Transverse colon (tissue), 4 donors: ENCODE measurements at regions not wholly inside any gene's neighbourhood (a gene's known extent, or its start where the extent isn't known, plus 50 kb on each side); places are given as distances from the start of the nearest gene placed in this dataset.
"Not testable (repeated sequence)": the region's sequence is repeated elsewhere in the genome, so short reads cannot be mapped to it uniquely, and the experiment has no call there.

Experiments used
- DNase-seq: peaks from one replicate; pipeline ENCODE4 v3.0.0-alpha.2; 2019
- H3K27ac ChIP-seq, 4 donors: fragments of 200-600 bp; sonication (generic); 2 replicates each; pipeline ENCODE4 v1.5.1; 2016 to 2018; ENCODE audit warnings: inconsistent platforms in 4 of 4
- H3K27me3 ChIP-seq: fragments of 200-600 bp; sonication (generic); 2 replicates; pipeline ENCODE4 v1.5.1; 2017; ENCODE audit warnings: inconsistent platforms
- H3K36me3 ChIP-seq, 4 donors: fragments of 200-600 bp; sonication (generic); 2 replicates each; pipeline ENCODE4 v1.5.1; 2017 to 2019; ENCODE audit warnings: inconsistent platforms in 4 of 4
- H3K4me1 ChIP-seq, 4 donors: fragments of 200-600 bp; sonication (generic); 2 replicates each; pipeline ENCODE4 v1.5.1; 2017 to 2020; ENCODE audit warnings: inconsistent platforms in 4 of 4
- H3K4me3 ChIP-seq, 4 donors: fragments of 200-600 bp; sonication (generic); 1 replicate in 1 of 4; 2 replicates in 3 of 4; pipeline versions ENCODE4 v1.5.1 to v1.6.1; 2017 to 2019; ENCODE audit warnings: inconsistent platforms in 4 of 4
- H3K9me3 ChIP-seq, 2 donors: fragments of 200-600 bp; sonication (generic); 2 replicates each; pipeline ENCODE4 v1.5.1; 2017 to 2019; ENCODE audit warnings: inconsistent platforms in 2 of 2
- EP300 ChIP-seq: sonication (generic); formaldehyde crosslinking; IDR thresholded peaks from one replicate; pipeline ENCODE4 v1.6.1; 2017; ENCODE audit warnings: antibody characterized with exemption, low read depth
- POLR2A ChIP-seq: fragments of 450-650 bp; IDR thresholded peaks from one replicate; pipeline ENCODE4 v1.6.1; 2016; ENCODE audit warnings: antibody characterized with exemption, mild to moderate bottlenecking, moderate library complexity
- POLR2AphosphoS5 ChIP-seq, 3 donors: sonication (generic); formaldehyde crosslinking; IDR thresholded peaks; one replicate each; pipeline ENCODE4 v1.6.1; 2016; ENCODE audit warnings: antibody characterized with exemption in 3 of 3
- WGBS, 2 donors: methylation state at CpG; one replicate each; pipeline ENCODE4 v1.1.5; 2018; ENCODE audit warnings: low coverage in 1 of 2; 5-methylcytosine and 5-hydroxymethylcytosine counted together
- in situ Hi-C, 4 donors: fragments of 200-750 bp; cut with MboI; loops; one replicate each; pipeline versions ENCODE4 v1.15.0 to v1.15.1; 2017; ENCODE audit warnings: low sequenced_read_pairs in 3 of 4, low pct_ligation_motif_present in 1 of 4, low pct_unique_long_range_greater_than_20kb in 1 of 4
- intact Hi-C: fragments of 100-400 bp; cut with DNase I; formaldehyde crosslinking; loops from one replicate; pipeline ENCODE4 v1.15.1; 2023; ENCODE audit warnings: low total_unique reads
- TF ChIP-seq, protein P1 (sequence below), 5 experiments: fragments of 200-600 bp in 3 of 5; fragments of 450-650 bp in 2 of 5; sonication (generic) in 3 of 5; IDR thresholded peaks; 1 replicate in 2 of 5; 2 replicates in 3 of 5; pipeline ENCODE4 v1.5.1; 2016 to 2017; ENCODE audit warnings: antibody characterized with exemption in 5 of 5, inconsistent platforms in 3 of 5, mild to moderate bottlenecking in 2 of 5, moderate library complexity in 1 of 5

DNA sequence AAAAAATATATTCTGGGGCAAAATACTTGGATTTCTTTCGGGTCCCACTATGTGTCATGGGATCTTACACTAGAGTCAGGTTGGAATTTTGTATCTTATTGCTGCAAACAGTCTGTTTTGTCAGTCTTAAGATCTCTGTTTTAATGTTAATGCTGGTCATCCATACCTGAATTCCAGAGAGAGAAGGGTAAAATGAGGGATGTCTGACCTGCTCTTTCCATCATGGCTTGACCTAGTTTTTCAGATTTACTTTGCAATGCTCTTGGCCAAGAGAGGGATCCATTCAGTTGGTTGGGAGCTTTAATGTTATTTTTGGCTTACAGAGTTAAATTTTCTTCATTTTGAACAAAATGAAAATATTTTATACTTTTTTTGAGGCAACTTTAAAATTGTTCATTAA, 117.2 kb downstream of the CASP12 start:
- H3K4me1 ChIP-seq = no peaks in the 10 kb centered on the region
- WGBS, 2 donors = 75 to 84% methylated on average over 1 of the region's 1 CpG
- TF ChIP-seq, protein P1, sequence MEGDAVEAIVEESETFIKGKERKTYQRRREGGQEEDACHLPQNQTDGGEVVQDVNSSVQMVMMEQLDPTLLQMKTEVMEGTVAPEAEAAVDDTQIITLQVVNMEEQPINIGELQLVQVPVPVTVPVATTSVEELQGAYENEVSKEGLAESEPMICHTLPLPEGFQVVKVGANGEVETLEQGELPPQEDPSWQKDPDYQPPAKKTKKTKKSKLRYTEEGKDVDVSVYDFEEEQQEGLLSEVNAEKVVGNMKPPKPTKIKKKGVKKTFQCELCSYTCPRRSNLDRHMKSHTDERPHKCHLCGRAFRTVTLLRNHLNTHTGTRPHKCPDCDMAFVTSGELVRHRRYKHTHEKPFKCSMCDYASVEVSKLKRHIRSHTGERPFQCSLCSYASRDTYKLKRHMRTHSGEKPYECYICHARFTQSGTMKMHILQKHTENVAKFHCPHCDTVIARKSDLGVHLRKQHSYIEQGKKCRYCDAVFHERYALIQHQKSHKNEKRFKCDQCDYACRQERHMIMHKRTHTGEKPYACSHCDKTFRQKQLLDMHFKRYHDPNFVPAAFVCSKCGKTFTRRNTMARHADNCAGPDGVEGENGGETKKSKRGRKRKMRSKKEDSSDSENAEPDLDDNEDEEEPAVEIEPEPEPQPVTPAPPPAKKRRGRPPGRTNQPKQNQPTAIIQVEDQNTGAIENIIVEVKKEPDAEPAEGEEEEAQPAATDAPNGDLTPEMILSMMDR (IDR thresholded peaks at IDR 0.05) = no peak
- no peak for TF ChIP-seq POLR2A
- no peak for TF ChIP-seq POLR2AphosphoS5 (IDR thresholded peaks at IDR 0.05)
- no peak for TF ChIP-seq EP300
- H3K9me3 ChIP-seq = no peaks in the 10 kb centered on the region
- H3K36me3 ChIP-seq = no peaks in the 10 kb centered on the region
- no peak overlapping the region for H3K4me3 ChIP-seq
- intact Hi-C loops = no loop called here
- DNase-seq = no peak
- H3K27ac ChIP-seq = no peak overlapping the region
- in situ Hi-C loops = no loop called here
- H3K27me3 ChIP-seq = no peaks in the 10 kb centered on the region

DNA sequence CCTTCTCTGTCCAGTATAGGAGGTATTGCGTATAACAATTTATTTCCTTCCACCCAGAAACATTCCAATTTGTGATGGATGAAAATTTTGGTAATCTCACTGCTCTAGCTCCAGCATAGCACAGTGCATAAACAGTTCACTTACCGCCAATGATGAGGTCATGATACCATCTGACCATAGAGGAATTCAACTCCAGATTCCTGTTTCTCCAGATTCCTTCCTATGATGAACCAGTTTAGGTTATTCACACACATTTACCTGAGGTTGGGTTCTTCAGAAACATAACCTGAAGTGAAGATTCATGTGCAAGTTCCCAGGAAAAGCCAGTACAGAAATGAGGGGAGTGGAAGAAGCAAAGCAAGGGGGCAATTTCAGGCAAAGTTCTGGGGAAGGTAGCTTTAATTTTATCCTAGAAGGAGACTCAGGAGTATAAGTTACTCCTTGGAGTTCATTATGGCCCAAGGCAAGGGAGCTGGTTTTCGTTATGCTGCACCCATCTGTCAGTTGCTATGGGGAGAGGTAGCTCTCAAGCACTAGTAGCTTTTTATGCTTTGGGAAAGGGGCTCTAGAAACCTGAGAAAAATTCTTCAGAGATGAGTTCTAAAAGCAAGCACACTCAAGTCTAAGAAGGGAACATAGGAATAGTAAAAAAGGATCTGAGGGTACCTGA, 121.6 kb downstream of the CASP12 start:
- Histone ChIP-seq H3K9me3 (no peaks in the 10 kb centered on the region), H3K36me3 (no peaks in the 10 kb centered on the region), H3K4me1 (no peaks in the 10 kb centered on the region), H3K4me3 (no peak overlapping the region), H3K27me3 (no peaks in the 10 kb centered on the region), H3K27ac (no peak overlapping the region)
- DNase-seq = no peak
- TF ChIP-seq POLR2A (no peak), EP300 (no peak), POLR2AphosphoS5 (IDR thresholded peaks at IDR 0.05) (no peak)
- TF ChIP-seq, protein P1 (IDR thresholded peaks at IDR 0.05) = no peak
- WGBS, 2 donors = 90 to 96% methylated on average over 2 to 3 of the region's 3 CpGs
- in situ Hi-C loops (no loop called here), intact Hi-C loops (loop anchor here (5.0 kb wide), 1 partner anchor 1944 kb away; no protein-coding TSS in a partner anchor)

DNA sequence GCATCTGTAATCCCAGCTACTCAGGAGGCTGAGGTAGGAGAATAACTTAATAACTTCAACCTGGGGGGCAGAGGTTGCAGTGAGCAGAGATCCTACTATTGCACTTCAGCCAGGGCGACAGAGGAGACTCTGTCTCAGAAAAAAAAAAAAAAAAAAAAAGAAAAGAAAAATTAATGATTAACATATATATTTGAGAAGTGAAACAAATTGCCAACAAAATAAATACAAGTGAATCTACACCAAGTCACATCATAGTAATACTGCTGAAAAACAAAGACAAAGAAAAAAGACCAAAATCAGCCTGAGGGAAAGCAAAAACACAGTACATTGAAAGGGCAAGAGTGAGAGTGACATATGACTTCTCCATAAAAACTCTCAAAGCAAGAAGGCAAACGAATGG, 123.7 kb downstream of the CASP12 start:
- Histone ChIP-seq H3K4me1 (no peaks in the 10 kb centered on the region), H3K27me3 (no peaks in the 10 kb centered on the region), H3K36me3 (no peaks in the 10 kb centered on the region), H3K27ac (no peak overlapping the region), H3K4me3 (no peak overlapping the region), H3K9me3 (no peaks in the 10 kb centered on the region)
- intact Hi-C loops = no loop called here
- TF ChIP-seq EP300 = no peak
- DNase-seq = no peak
- in situ Hi-C loops = no loop called here
- 70 to 76% methylated on average over 1 to 2 of the region's 2 CpGs for WGBS, 2 donors

DNA sequence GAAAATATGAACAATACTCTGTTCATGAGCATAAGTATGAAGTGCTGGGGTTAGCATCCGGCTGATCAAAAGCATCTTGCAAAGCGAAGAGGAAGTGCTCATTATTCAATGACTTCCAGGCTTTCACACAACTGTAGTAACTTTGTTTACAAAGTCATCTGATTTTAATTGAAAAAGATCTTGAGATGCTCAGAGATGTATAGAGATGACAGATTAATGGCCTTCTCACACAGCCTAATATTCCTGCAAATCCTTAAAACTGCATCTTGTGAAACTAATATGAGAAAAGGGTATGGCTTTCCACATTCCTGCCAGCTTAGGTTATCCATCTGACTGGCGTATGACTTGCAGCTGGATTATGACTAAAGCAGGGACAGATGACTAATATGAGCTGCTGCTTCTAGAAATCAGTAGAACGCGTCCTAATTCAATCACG, 125.4 kb downstream of the CASP12 start:
- WGBS, 2 donors = 56 to 59% methylated on average over 6 of the region's 6 CpGs
- intact Hi-C loops (no loop called here), in situ Hi-C loops (no loop called here)
- Histone ChIP-seq H3K4me1 (no peaks in the 10 kb centered on the region), H3K27me3 (no peaks in the 10 kb centered on the region), H3K4me3 (no peak overlapping the region), H3K36me3 (no peaks in the 10 kb centered on the region), H3K9me3 (no peaks in the 10 kb centered on the region), H3K27ac (no peak overlapping the region)
- TF ChIP-seq POLR2AphosphoS5 (IDR thresholded peaks at IDR 0.05) (peak in 1 of 3 donors; percentile 15), POLR2A (no peak)
- TF ChIP-seq, protein P1 (IDR thresholded peaks at IDR 0.05) = no peak
- no peak for DNase-seq

DNA sequence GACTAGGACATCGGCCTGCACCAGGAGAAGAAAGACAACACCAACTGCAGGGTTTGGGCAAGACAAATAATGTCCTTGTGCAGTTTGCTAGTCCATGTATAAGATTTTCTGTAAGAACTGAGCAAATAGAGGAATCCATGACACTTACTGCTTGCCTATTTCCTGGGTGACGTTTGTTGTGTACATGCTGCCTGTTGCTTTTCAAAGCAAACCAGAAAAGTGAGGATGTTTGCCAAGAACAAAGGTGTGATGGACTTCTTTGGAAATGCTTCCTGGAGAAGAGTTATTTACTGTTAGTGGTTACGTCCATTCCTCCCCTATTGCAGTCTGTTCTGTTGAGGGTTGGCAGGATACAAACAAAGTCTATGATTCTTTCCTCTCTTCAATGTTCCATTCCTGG, 126.5 kb downstream of the CASP12 start:
- 67 to 72% methylated on average over 1 to 3 of the region's 3 CpGs for WGBS, 2 donors
- no peaks in the 10 kb centered on the region for H3K9me3 ChIP-seq
- H3K36me3 ChIP-seq = no peaks in the 10 kb centered on the region
- no peak for DNase-seq
- no peak overlapping the region for H3K4me3 ChIP-seq
- no peak overlapping the region for H3K27ac ChIP-seq
- TF ChIP-seq POLR2AphosphoS5 (IDR thresholded peaks at IDR 0.05) = no peak
- no peak for TF ChIP-seq POLR2A
- no peak for TF ChIP-seq EP300
- TF ChIP-seq, protein P1 (IDR thresholded peaks at IDR 0.05) = no peak
- intact Hi-C loops = no loop called here
- H3K27me3 ChIP-seq = no peaks in the 10 kb centered on the region
- in situ Hi-C loops = no loop called here
- no peaks in the 10 kb centered on the region for H3K4me1 ChIP-seq

DNA sequence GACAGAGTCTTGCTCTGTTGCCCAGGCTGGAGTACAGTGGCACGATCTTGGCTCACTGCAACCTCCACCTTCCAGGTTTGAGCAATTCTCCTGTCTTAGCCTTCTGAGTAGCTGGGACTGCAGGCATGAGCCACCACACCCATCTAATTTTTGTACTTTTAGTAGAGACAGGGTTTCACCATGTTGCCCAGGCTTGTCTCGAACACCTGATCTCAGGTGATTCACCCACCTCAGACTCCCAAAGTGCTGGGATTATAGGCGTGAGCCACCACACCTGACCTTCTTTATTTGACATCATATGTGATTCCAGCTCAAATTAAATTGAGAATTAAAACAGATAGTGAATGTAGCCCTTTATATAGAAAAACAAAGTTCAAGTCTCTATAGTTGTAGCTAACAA, 127.2 kb downstream of the CASP12 start:
- H3K4me1 ChIP-seq, H3K27me3 ChIP-seq, H3K4me3 ChIP-seq, H3K27ac ChIP-seq, H3K9me3 ChIP-seq, intact Hi-C loops, in situ Hi-C loops, H3K36me3 ChIP-seq, DNase-seq: not testable (repeated sequence)
- WGBS, 2 donors = 86 to 98% methylated on average over 1 to 3 of the region's 3 CpGs
